HPDE6-E6E7 (cell line): ENCODE measurements at regions not wholly inside any gene's neighbourhood (a gene's known extent, or its start where the extent isn't known, plus 50 kb on each side); places are given as distances from the start of the nearest gene placed in this dataset.
"Not testable (repeated sequence)": the region's sequence is repeated elsewhere in the genome, so short reads cannot be mapped to it uniquely, and the experiment has no call there.

ENCODE experiments used
- DNase-seq: peaks from one replicate; pipeline ENCODE4 v3.0.0; 2011; ENCODE audit warnings: missing footprints; ENCODE audit errors: extremely low spot score

- no peak for DNase-seq
Measured at GRCh38 chr15:58357529-58358476, 74.0 kb upstream of the LIPC start.

- DNase-seq, result no peak
Measured at GRCh38 chr15:58360421-58361090, 71.2 kb upstream of the LIPC start.

DNA sequence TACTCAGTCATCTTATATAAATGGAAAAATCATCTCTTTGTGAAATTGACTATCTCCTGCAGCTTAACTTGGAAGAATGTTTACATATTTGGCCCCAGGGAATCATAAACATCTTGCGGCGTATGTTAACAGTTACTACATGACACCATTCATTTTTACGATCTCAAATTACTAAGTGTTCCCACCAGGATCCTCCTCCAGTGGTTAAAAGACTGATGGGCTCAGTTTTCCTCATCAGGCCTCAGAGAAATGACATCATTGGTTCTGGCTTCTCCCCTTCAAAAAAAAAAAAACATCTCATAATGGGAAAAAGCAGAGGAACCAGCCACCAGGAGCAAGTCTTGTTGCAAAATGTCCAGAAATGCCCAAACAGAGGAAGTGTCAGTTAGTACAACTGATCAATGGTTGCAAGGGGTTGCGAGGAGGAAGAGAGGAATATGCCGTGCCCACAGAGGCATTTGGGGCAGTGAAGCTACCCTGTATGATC is 70.5 kb upstream of the LIPC start:
- no peak for DNase-seq

DNA sequence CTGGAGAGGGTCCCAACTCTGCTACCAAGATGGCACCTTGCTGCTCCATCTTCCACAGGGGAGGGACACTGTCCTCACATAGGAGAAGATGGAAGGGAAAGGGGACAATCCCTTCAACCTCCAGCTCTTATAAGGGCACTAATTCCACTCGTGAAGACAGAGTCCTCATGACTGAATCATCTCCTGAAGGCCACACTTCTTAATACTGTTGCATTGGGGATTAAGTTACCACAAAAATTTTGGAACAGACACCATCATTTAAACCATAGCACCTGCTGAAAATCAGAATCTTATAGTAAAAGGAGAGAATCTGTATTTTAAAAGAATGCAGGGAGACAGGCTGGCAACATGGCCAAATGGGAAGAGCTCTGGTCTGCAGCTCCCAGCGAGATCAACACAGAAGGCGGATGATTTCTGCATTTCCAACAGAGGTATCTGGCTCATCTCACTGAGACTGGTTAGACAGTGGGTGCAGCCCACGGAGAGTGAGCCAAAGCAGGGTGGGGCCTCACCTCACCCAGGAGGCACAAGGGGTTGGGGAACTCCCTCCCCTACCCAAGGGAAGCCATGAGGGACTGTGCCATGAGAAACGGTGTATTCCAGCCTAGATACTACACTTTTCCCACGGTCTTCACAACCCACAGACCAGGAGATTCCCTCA is 69.4 kb upstream of the LIPC start:
- DNase-seq, result no peak

GRCh38 chr15:58363118-58363517 is 68.7 kb upstream of the LIPC start:
- DNase-seq, result not testable (repeated sequence)

DNA sequence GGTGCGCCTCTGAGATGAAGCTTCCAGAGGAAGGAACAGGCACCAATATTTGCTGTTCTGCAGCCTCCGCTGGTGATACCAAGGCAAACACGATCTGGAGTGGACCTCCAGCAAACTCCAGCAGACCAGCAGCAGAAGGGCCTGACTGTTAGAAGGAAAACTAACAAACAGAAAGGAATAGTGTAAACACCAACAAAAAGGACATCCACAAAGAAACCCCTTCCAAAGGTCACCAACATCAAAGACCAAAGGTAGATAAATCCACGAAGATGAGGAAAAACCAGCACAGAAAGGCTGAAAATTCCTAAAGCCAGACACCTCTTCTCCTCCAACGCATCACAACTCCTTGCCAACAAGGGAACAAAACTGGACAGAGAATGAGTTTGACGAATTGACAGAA is 68.1 kb upstream of the LIPC start:
- DNase-seq, result not testable (repeated sequence)

GRCh38 chr15:58365098-58365497 is 66.7 kb upstream of the LIPC start:
- not testable (repeated sequence) for DNase-seq

DNA sequence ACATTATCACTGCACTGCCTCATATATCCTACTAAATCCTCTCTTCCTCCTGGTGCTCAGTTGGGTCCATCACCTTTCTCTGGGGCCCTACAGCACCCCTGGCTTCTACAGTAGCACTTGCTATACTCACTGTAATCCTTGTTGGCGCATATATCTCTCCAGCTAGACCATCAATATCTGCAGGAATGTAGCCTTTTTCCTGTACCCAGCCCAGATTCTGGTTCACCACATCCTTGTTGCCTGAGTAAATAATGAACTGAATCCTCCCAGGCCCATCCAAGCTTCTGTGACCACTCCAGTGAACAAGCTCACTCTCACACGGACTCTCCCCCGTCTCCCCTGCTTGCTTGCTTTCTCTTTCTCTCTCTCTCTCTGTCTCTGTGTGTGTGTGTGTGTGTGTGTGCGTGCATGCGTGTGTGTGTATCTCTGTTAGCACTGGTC is 62.5 kb upstream of the LIPC start:
- DNase-seq, result no peak

- no peak for DNase-seq
Measured at GRCh38 chr15:58369956-58370355, 61.8 kb upstream of the LIPC start.

- DNase-seq, result no peak
Measured at GRCh38 chr15:58374147-58374546, 57.6 kb upstream of the LIPC start.

- no peak for DNase-seq
Measured at GRCh38 chr15:58377193-58377592, 54.6 kb upstream of the LIPC start.

GRCh38 chr15:58378241-58379085 is 53.3 kb upstream of the LIPC start:
- no peak for DNase-seq

DNA sequence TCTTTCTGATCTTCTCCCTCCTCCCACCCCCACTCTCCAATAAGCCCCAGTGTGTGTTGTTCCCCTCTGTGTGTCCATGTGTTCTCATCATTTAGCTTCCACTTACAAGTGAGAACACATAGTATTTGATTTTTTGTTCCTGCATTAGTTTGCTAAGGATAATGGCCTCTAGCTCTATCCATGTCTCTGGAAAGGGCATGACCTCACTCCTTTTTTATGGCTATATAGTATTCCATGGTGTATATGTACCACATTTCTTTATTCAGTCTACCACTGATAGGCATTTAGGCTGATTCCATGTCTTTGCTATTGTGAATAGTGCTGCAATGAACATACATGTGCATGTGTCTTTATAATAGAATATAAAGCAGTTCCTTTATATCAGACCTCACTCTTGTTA is 52.3 kb upstream of the LIPC start:
- DNase-seq, result not testable (repeated sequence)

- no peak for DNase-seq
Measured at GRCh38 chr15:58380280-58380945, 51.4 kb upstream of the LIPC start.

DNA sequence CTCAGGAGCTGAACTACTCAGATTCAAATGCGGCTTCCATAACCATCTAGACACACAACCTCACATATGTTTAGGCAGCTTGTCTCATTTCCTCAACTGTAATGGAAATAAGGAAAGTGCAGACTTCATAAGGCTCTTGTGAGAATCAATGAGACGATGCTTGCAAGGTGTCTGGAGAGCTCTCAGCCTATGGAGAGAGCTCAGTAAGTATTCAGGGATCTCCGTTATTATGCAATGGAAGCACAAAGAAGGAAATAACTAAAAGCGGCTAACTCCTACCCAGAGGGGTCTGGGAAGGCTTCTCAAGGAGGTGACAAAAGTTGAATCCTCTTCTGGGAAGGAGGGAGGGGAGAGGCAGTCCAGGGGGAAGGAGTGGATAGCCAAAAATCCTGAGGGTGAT is 50.1 kb upstream of the LIPC start:
- DNase-seq, result no peak
